HFF-Myc (cell line): ENCODE measurements at regions not wholly inside any gene's neighbourhood (a gene's known extent, or its start where the extent isn't known, plus 50 kb on each side); places are given as distances from the start of the nearest gene placed in this dataset.

Experiments
- DNase-seq: peaks from one replicate; pipeline ENCODE4 v3.0.0-alpha.2; 2011; ENCODE audit warnings: low read depth; ENCODE audit errors: extremely low read depth
- H3K4me3 ChIP-seq: replicated peaks from 2 replicates; pipeline ENCODE4 v1.5.1; 2011; ENCODE audit warnings: low read depth, mild to moderate bottlenecking, control low read depth, low read length
- TF ChIP-seq, protein P1 (sequence below): IDR thresholded peaks from 2 replicates; pipeline ENCODE4 v1.5.1; 2012; ENCODE audit warnings: mild to moderate bottlenecking, low read depth, low read length, control low read depth; ENCODE audit errors: missing control alignments

DNA sequence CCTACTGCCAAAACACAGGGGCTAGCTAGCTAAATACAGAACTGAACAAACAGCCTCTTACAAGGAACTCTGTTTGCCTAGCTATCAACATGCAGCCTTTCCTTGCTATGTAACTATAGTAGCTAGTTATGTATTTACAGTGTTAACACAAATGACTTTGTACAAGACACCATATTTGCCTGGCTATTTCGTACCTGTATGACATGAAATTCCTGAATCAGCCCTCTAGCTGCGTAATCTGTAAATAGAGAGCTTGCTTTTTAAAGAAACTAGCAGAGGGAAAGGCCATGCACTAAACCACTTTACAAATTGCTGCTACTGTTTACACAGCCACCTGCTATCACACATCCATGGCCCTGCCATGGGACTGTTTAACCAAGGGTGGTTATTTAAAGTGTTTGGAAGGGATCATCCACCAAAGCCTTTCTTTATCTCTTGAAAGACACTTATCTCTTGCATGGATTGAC is 248.7 kb downstream of the TFCP2L1 start:
- H3K4me3 ChIP-seq, result no peak overlapping the region
- TF ChIP-seq, protein P1, sequence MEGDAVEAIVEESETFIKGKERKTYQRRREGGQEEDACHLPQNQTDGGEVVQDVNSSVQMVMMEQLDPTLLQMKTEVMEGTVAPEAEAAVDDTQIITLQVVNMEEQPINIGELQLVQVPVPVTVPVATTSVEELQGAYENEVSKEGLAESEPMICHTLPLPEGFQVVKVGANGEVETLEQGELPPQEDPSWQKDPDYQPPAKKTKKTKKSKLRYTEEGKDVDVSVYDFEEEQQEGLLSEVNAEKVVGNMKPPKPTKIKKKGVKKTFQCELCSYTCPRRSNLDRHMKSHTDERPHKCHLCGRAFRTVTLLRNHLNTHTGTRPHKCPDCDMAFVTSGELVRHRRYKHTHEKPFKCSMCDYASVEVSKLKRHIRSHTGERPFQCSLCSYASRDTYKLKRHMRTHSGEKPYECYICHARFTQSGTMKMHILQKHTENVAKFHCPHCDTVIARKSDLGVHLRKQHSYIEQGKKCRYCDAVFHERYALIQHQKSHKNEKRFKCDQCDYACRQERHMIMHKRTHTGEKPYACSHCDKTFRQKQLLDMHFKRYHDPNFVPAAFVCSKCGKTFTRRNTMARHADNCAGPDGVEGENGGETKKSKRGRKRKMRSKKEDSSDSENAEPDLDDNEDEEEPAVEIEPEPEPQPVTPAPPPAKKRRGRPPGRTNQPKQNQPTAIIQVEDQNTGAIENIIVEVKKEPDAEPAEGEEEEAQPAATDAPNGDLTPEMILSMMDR, result no peak
- no peak for DNase-seq

DNA sequence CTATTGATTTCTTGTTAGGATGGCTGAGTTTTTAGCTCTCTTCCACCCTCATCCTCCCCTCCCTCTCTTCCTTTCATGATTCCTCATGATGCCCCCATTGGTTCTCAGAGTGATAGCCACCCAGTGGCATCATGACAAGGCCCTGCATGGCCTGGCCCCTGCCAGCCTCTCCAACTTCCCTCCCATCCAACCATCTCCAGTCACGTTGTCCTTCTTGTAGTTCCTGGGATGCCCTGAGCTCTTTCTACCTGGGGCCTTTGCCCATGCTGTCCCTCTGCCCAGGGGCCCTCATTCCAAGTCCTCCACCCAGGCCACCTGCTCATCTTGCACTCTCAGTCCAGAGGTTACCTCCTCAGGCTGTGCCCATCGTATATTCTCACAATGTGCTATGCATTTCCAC is 247.5 kb downstream of the TFCP2L1 start:
- no peak overlapping the region for H3K4me3 ChIP-seq
- TF ChIP-seq, protein P1, result no peak
- no peak for DNase-seq

DNA sequence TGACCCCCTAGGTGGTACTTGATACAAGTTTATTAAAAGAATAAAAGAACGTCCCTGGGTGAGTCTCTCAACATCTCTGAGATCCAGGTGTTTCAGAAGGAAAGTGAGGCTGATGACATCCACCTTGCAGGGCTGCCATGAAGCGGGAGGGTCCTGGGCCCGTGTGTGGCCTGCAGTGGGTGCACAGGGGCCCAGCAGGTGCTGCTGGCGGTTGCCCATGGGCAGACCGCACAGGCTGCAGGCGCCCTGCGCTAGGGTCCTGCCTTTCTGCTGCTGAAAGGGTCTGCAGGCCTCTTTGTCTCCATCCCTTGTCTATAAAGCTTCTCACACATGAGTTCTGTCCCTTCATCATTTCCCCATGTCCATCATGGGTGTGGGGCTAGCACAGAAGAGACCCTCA is 247.0 kb downstream of the TFCP2L1 start:
- DNase-seq, result no peak
- no peak overlapping the region for H3K4me3 ChIP-seq
- TF ChIP-seq, protein P1, result no peak

DNA sequence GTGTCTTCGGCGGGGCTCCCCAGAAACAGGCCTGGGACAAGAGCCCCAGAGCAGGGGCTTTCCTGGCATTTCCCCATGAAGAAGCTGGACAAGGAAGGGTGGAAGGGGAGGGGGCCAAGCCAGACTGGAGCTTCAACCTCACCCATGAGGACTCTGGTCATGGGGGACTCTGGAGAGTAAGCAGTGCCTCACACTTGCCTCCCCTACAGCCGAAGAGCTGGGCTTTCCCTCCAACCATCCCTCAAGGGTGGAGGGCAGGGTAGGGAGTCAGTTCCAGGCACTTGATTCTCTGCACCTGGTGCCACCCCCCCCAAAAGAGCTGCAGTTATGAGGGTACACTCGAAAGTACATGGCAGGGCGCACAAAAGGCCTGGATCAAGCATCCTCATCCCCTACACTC is 246.6 kb downstream of the TFCP2L1 start:
- no peak overlapping the region for H3K4me3 ChIP-seq
- DNase-seq, result no peak
- TF ChIP-seq, protein P1, result no peak

DNA sequence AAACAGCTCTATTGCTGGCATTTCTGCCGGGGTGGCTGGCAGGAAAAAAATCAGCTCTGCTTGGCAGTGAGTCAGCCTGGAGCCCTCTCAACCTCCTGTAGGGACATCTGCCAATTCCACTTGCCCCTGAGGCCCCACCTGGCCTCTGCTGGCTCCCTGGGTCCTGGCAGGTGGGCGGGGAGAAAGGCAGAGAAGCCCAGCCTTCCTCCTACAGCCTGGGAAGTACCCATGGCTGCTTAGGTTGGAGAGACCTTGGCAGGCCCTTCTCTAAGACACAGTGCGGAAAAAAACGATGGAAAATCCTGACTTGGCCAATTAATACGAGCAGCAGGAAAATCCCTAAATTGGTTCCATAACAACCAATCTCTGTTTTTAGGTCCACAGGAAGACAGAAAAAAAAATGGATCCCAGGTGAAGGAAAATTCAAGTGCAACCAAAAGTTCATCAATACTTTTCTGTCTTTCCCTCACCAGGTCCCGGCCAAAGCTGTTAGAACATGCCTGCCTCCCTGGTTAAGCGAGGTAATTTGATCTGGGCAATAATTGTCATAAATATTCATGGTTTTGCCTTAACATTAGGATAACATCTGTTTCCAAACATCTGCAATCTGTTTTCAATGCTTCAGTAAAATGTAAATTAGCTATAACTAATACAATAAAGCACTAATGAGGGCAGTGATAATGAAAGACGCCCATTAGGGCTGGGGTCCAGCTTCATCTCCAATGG is 245.9 kb downstream of the TFCP2L1 start:
- no peak overlapping the region for H3K4me3 ChIP-seq
- no peak for DNase-seq
- TF ChIP-seq, protein P1, result no peak

DNA sequence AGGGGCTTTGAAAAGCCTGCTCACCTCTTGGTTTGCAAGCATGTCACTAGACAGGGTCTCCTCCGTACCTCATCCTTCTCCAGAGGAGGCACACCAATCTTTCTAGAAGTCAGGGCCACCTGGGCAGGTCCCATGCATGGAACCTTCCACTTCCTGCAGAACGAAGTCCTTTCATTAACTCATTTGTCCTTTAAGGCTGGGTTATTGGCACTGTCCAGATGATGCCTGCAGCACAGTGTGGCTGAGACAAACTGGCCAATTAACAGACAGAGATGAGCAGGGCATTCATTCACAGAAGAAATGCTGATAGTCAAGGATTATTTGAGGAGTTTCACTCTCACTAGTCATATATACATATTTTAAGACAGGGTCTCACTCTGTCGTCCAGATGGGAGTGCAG is 245.3 kb downstream of the TFCP2L1 start:
- TF ChIP-seq, protein P1, result no peak
- H3K4me3 ChIP-seq, result no peak overlapping the region
- DNase-seq, result no peak

DNA sequence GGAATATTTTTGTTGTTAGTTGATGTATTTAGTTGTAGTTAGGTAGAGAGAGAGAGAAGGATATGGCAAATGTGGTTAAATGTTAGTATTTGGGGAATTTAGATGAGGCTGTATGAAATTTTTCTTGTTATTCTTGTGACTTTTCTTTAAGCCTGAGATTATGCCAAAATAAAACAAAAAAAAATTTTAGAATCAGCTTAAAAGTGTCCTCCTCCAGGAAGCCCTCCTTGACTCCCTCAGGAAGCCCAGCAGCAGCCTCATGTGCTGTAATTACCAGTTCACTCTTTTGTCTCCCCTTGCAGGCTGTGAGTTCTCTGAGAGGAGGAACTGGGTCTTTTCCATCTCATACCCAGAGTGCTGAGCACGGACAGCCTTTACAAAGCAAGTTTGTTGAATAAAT is 243.5 kb downstream of the TFCP2L1 start:
- TF ChIP-seq, protein P1, result no peak
- no peak for DNase-seq
- no peak overlapping the region for H3K4me3 ChIP-seq
